Adrenal gland (tissue), 5 donors: ENCODE measurements at regions not wholly inside any gene's neighbourhood (a gene's known extent, or its start where the extent isn't known, plus 50 kb on each side); places are given as distances from the start of the nearest gene placed in this dataset.

Experiments used
- POLR2A ChIP-seq, 2 donors: fragments of 450-650 bp; IDR thresholded peaks; one replicate each; pipeline ENCODE4 v1.6.1; 2017; ENCODE audit warnings: antibody characterized with exemption in 2 of 2, mild to moderate bottlenecking in 2 of 2, moderate library complexity in 1 of 2
- TF ChIP-seq, protein P1 (sequence below), 6 experiments: fragments of 450-650 bp in 4 of 6; fragments of 200-600 bp in 2 of 6; sonication (generic) in 1 of 6; IDR thresholded peaks; 1 replicate in 5 of 6; 2 replicates in 1 of 6; pipeline versions ENCODE4 v1.5.1 to v1.8.0; 2016 to 2021; ENCODE audit warnings: antibody characterized with exemption in 6 of 6, mild to moderate bottlenecking in 2 of 6, moderate library complexity in 1 of 6
- donor health status: DM: no; HTN: no; CAD: no.

DNA sequence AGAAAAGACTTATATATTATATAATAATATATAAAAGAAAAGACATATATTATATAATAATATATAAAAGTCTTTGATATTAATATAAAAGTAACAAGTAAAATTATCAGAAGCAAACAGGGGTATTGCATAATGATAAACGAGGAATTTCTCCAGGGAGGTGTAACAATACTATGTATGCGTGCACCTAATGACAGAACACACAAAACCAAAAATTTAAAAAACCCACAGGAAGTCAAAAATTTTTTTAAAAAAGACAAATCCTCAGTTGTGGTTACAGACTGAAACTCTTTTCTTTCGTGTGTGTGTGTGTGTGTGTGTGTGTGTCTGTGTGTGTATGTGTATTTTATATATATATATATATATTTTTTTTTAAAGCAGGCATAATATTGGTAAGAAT lies 279.2 kb upstream of the DPP6 start:
- TF ChIP-seq, protein P1, sequence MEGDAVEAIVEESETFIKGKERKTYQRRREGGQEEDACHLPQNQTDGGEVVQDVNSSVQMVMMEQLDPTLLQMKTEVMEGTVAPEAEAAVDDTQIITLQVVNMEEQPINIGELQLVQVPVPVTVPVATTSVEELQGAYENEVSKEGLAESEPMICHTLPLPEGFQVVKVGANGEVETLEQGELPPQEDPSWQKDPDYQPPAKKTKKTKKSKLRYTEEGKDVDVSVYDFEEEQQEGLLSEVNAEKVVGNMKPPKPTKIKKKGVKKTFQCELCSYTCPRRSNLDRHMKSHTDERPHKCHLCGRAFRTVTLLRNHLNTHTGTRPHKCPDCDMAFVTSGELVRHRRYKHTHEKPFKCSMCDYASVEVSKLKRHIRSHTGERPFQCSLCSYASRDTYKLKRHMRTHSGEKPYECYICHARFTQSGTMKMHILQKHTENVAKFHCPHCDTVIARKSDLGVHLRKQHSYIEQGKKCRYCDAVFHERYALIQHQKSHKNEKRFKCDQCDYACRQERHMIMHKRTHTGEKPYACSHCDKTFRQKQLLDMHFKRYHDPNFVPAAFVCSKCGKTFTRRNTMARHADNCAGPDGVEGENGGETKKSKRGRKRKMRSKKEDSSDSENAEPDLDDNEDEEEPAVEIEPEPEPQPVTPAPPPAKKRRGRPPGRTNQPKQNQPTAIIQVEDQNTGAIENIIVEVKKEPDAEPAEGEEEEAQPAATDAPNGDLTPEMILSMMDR (IDR thresholded peaks at IDR 0.05): no peak
- TF ChIP-seq POLR2A (IDR thresholded peaks at IDR 0.05): no peak
